Endodermal cell (in vitro differentiated cells): ENCODE measurements at regions not wholly inside any gene's neighbourhood (a gene's known extent, or its start where the extent isn't known, plus 50 kb on each side); places are given as distances from the start of the nearest gene placed in this dataset.

Source experiments
- DNase-seq: peaks from one replicate; pipeline ENCODE4 v3.0.0-alpha.2; 2017
- H3K27ac ChIP-seq: 2 replicates; pipeline ENCODE4 v1.5.1; 2013; ENCODE audit warnings: mild to moderate bottlenecking, low read depth, low read length, moderate library complexity
- H3K27me3 ChIP-seq: 2 replicates; pipeline ENCODE4 v1.6.1; 2013; ENCODE audit warnings: mild to moderate bottlenecking, low read length, moderate library complexity; ENCODE audit not compliant: insufficient read depth, control insufficient read depth, poor library complexity, severe bottlenecking
- H3K36me3 ChIP-seq: 2 replicates; pipeline ENCODE4 v1.7.0; 2013; ENCODE audit warnings: mild to moderate bottlenecking, low read length, moderate library complexity; ENCODE audit not compliant: control insufficient read depth, insufficient read depth
- H3K4me1 ChIP-seq: one replicate; pipeline ENCODE4 v1.7.0; 2013; ENCODE audit warnings: low read length; ENCODE audit not compliant: control insufficient read depth, insufficient read depth
- H3K4me3 ChIP-seq: 2 replicates; pipeline ENCODE4 v1.5.1; 2013; ENCODE audit warnings: mild to moderate bottlenecking, low read length, moderate library complexity
- H3K9ac ChIP-seq: 2 replicates; pipeline ENCODE4 v1.6.1; 2013; ENCODE audit warnings: mild to moderate bottlenecking, low read length, moderate library complexity; ENCODE audit not compliant: poor library complexity, severe bottlenecking; ENCODE audit errors: extremely low read depth
- H3K9me3 ChIP-seq: 2 replicates; pipeline ENCODE4 v1.6.1; 2013; ENCODE audit warnings: mild to moderate bottlenecking, low read length, moderate library complexity; ENCODE audit not compliant: control insufficient read depth
- H3K27ac Mint-ChIP-seq: 2 replicates; pipeline ENCODE4 v1.8.0; 2020; ENCODE audit warnings: mixed read lengths
- H3K27me3 Mint-ChIP-seq: 2 replicates; pipeline ENCODE4 v1.8.0; 2021; ENCODE audit warnings: mild to moderate bottlenecking, mixed read lengths; ENCODE audit not compliant: insufficient read depth
- H3K36me3 Mint-ChIP-seq: 2 replicates; pipeline ENCODE4 v1.8.0; 2020; ENCODE audit warnings: low read depth, mixed read lengths
- H3K4me1 Mint-ChIP-seq: 2 replicates; pipeline ENCODE4 v1.8.0; 2020; ENCODE audit warnings: mixed read lengths
- H3K4me3 Mint-ChIP-seq: 2 replicates; pipeline ENCODE4 v1.8.0; 2020; ENCODE audit warnings: mild to moderate bottlenecking, moderate library complexity, mixed read lengths
- H3K9me3 Mint-ChIP-seq: 2 replicates; pipeline ENCODE4 v1.8.0; 2020; ENCODE audit warnings: mild to moderate bottlenecking, mixed read lengths
- CTCF ChIP-seq: fragments of 200-600 bp; sonication (generic); conservative IDR thresholded peaks from 2 replicates; pipeline ENCODE4 v1.5.0; 2021; ENCODE audit warnings: antibody characterized with exemption, mild to moderate bottlenecking
- WGBS, 2 experiments: methylation state at CpG; one replicate each; pipeline versions ENCODE4 v1.1.5 to v1.1.7; 2013; ENCODE audit warnings: missing lambda C conversion rate in 2 of 2, mixed read lengths in 1 of 2; ENCODE audit not compliant: insufficient coverage in 1 of 2, insufficient read length in 1 of 2; 5-methylcytosine and 5-hydroxymethylcytosine counted together

DNA sequence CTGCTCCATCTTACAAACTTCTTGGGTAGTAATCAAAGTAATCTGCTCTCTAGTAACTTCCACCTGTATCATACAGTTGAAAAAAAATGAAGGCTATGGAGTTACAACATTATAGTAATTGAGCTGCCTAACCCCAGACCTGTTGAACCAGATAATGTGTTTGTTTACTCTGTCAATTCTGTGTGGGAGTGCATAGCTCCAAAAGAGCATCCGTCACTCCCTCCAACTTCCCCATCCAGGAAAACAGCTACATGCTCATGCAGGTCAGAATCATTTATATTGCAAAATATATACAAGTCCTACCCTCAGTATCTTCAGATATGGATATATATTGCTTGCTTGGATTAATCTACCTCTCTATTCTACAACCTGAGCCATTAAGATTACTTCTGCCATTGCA lies 244.0 kb upstream of the ANO5 start:
- Histone ChIP-seq H3K4me1 (no peaks in the 10 kb centered on the region), H3K9me3 (no peaks in the 10 kb centered on the region), H3K9ac (no peak overlapping the region), H3K36me3 (no peaks in the 10 kb centered on the region), H3K27me3 (no peaks in the 10 kb centered on the region), H3K4me3 (no peak overlapping the region), H3K27ac (no peak overlapping the region)
- no peaks in the 10 kb centered on the region for H3K36me3 Mint-ChIP-seq
- no peaks in the 10 kb centered on the region for H3K4me1 Mint-ChIP-seq
- no peaks in the 10 kb centered on the region for H3K9me3 Mint-ChIP-seq
- H3K27me3 Mint-ChIP-seq, result no peaks in the 10 kb centered on the region
- no peak for TF ChIP-seq CTCF
- no peak overlapping the region for H3K4me3 Mint-ChIP-seq
- no peak overlapping the region for H3K27ac Mint-ChIP-seq
- DNase-seq, result no peak
- WGBS, 2 experiments, result no CpG with 5 or more reads among the region's 1 CpG

- no peaks in the 10 kb centered on the region for H3K36me3 ChIP-seq
- H3K9me3 ChIP-seq, result no peaks in the 10 kb centered on the region
- H3K4me3 ChIP-seq, result no peak overlapping the region
- 90 to 92% methylated on average over 3 of the region's 3 CpGs for WGBS, 2 experiments
- DNase-seq, result no peak
- H3K27ac Mint-ChIP-seq, result no peak overlapping the region
- H3K27me3 Mint-ChIP-seq, result no peaks in the 10 kb centered on the region
- no peaks in the 10 kb centered on the region for H3K9me3 Mint-ChIP-seq
- no peaks in the 10 kb centered on the region for H3K4me1 ChIP-seq
- H3K4me1 Mint-ChIP-seq, result no peaks in the 10 kb centered on the region
- TF ChIP-seq CTCF, result no peak
- H3K36me3 Mint-ChIP-seq, result no peaks in the 10 kb centered on the region
- H3K4me3 Mint-ChIP-seq, result no peak overlapping the region
- H3K27ac ChIP-seq, result no peak overlapping the region
- no peak overlapping the region for H3K9ac ChIP-seq
- H3K27me3 ChIP-seq, result no peaks in the 10 kb centered on the region
These were observed 243.0 kb upstream of the ANO5 start for GRCh38 chr11:21949763-21950413.

DNA sequence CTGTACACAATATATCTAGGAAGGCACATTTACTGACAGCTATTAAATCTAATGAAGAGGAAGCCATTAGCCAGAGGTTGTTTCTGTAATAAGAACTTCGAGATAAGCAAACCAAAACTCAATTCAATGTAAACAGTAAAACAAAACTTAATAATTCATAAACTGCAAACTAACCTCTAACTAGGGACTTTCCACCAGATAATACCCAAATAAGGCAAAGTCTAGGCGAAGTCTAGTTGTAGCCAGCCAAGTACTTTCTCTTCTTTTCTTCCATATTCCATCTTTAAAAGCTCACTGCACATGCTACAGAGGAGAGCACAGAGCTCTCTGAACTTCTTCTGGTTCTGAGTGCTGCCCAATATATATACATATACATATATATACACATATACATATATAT lies 229.9 kb upstream of the ANO5 start:
- H3K4me3 Mint-ChIP-seq, result no peak overlapping the region
- H3K9me3 ChIP-seq, result no peaks in the 10 kb centered on the region
- no peaks in the 10 kb centered on the region for H3K36me3 Mint-ChIP-seq
- H3K27ac ChIP-seq, result no peak overlapping the region
- no peaks in the 10 kb centered on the region for H3K27me3 ChIP-seq
- H3K4me3 ChIP-seq, result no peak overlapping the region
- H3K9ac ChIP-seq, result no peak overlapping the region
- H3K36me3 ChIP-seq, result no peaks in the 10 kb centered on the region
- H3K27ac Mint-ChIP-seq, result no peak overlapping the region
- no peak for TF ChIP-seq CTCF
- no peak for DNase-seq
- no peaks in the 10 kb centered on the region for H3K9me3 Mint-ChIP-seq
- H3K4me1 Mint-ChIP-seq, result peaks cover 40% of the 10 kb centered on the region
- 76 to 83% methylated on average over 1 to 2 of the region's 2 CpGs for WGBS, 2 experiments
- H3K4me1 ChIP-seq, result peaks cover 5% of the 10 kb centered on the region
- peaks cover 1% of the 10 kb centered on the region for H3K27me3 Mint-ChIP-seq
